ENCODE measurements at regions not wholly inside any gene's neighbourhood (a gene's known extent, or its start where the extent isn't known, plus 50 kb on each side); places are given as distances from the start of the nearest gene placed in this dataset.

DNA sequence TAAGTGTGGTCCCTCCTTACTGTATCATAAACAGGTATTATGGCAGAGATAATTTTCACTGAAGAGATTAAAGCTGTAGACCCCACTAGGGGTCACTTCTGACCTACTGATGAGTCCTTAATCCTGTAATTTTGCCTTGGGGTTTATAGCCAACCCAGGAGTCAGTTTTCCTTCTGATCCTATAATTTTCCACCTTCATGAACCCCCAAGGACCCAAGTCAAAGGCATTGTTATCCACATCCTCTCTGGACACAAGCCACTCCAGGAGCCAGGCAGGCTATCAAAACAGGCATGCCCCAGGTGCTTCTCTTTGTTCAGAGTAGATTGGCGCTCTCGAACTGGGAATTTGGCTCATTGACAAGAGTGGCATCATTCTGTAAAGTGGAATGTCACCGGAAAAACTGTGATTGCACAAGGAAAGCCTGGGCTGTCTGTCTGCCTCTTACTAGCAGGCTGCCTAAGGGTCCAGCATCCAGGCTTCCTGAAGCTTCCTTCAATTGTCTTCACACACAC, 1523.2 kb upstream of the FLRT2 start:
- no peaks in the 10 kb centered on the region for H3K9me2 ChIP-seq (ENCODE audit: insufficient read depth, low read length)
- TF ChIP-seq, protein P1, sequence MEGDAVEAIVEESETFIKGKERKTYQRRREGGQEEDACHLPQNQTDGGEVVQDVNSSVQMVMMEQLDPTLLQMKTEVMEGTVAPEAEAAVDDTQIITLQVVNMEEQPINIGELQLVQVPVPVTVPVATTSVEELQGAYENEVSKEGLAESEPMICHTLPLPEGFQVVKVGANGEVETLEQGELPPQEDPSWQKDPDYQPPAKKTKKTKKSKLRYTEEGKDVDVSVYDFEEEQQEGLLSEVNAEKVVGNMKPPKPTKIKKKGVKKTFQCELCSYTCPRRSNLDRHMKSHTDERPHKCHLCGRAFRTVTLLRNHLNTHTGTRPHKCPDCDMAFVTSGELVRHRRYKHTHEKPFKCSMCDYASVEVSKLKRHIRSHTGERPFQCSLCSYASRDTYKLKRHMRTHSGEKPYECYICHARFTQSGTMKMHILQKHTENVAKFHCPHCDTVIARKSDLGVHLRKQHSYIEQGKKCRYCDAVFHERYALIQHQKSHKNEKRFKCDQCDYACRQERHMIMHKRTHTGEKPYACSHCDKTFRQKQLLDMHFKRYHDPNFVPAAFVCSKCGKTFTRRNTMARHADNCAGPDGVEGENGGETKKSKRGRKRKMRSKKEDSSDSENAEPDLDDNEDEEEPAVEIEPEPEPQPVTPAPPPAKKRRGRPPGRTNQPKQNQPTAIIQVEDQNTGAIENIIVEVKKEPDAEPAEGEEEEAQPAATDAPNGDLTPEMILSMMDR (conservative IDR thresholded peaks at IDR 0.05; ENCODE audit: low read length): no peak
- no peak for TF ChIP-seq EZH2phosphoT487 (IDR thresholded peaks at IDR 0.05; ENCODE audit: borderline replicate concordance, low read depth, low read length)
- DNase-seq (ENCODE audit: low spot score): no peak
- BruUV-seq (replicated peaks): no TSS peak
- no peak overlapping the region for H2AFZ ChIP-seq (ENCODE audit: low read length)
- ChIA-PET POLR2A (no interaction called here), CTCF (ENCODE audit: unreplicated experiment) (no interaction called here)
- H3K36me3 ChIP-seq (ENCODE audit: insufficient read depth, low read length): no peaks in the 10 kb centered on the region
- no peaks in the 10 kb centered on the region for H3K79me2 ChIP-seq (ENCODE audit: insufficient read depth, low read depth, low read length)
- no peak overlapping the region for H3K4me2 ChIP-seq (ENCODE audit: low read length)
- H3K4me3 ChIP-seq (ENCODE audit: low read depth, low read length, poor library complexity, severe bottlenecking): no peak overlapping the region
- no peak overlapping the region for H3K27ac ChIP-seq (ENCODE audit: low read depth, low read length, poor library complexity, severe bottlenecking)
- no peaks in the 10 kb centered on the region for H4K20me1 ChIP-seq (ENCODE audit: insufficient read depth, low read length)
- intact Hi-C loops (cut with micrococcal nuclease; ENCODE audit: unreplicated experiment): no loop called here
- no peaks in the 10 kb centered on the region for H3K4me1 ChIP-seq (ENCODE audit: insufficient read depth, low read length, poor library complexity, severe bottlenecking)
- H3K9me3 ChIP-seq (ENCODE audit: low read length): no peaks in the 10 kb centered on the region

DNA sequence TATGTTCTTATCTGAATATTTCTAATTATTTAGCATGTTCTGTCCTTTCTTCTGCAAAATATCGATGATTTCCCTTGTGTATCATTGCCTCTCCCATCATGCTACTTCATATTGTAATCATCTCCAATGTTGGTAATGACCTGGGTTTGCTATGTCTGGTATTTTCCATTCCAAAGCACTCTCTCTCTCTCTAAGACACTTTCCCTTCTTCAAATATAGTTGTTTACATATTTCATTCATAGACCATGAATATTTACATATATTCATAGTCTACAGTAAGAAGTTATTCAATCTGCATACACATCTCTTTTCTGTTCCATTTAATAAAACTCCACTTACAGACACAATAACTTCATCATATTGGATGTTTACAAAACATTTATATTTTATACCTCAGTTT, 1516.5 kb upstream of the FLRT2 start:
- Histone ChIP-seq H3K9me2 (ENCODE audit: insufficient read depth, low read length) (no peaks in the 10 kb centered on the region), H4K20me1 (ENCODE audit: insufficient read depth, low read length) (no peaks in the 10 kb centered on the region), H2AFZ (ENCODE audit: low read length) (no peak overlapping the region), H3K4me3 (ENCODE audit: low read depth, low read length, poor library complexity, severe bottlenecking) (no peak overlapping the region), H3K27ac (ENCODE audit: low read depth, low read length, poor library complexity, severe bottlenecking) (no peak overlapping the region), H3K4me1 (ENCODE audit: insufficient read depth, low read length, poor library complexity, severe bottlenecking) (no peaks in the 10 kb centered on the region), H3K4me2 (ENCODE audit: low read length) (no peak overlapping the region), H3K36me3 (ENCODE audit: insufficient read depth, low read length) (no peaks in the 10 kb centered on the region), H3K9me3 (ENCODE audit: low read length) (no peaks in the 10 kb centered on the region), H3K79me2 (ENCODE audit: insufficient read depth, low read depth, low read length) (no peaks in the 10 kb centered on the region)
- BruUV-seq (replicated peaks): no TSS peak
- intact Hi-C loops (cut with micrococcal nuclease; ENCODE audit: unreplicated experiment): no loop called here
- ChIA-PET CTCF (ENCODE audit: unreplicated experiment) (no interaction called here), POLR2A (no interaction called here)
- DNase-seq (ENCODE audit: low spot score): no peak
- TF ChIP-seq EZH2phosphoT487 (IDR thresholded peaks at IDR 0.05; ENCODE audit: borderline replicate concordance, low read depth, low read length): no peak
- TF ChIP-seq, protein P1 (conservative IDR thresholded peaks at IDR 0.05; ENCODE audit: low read length): no peak

DNA sequence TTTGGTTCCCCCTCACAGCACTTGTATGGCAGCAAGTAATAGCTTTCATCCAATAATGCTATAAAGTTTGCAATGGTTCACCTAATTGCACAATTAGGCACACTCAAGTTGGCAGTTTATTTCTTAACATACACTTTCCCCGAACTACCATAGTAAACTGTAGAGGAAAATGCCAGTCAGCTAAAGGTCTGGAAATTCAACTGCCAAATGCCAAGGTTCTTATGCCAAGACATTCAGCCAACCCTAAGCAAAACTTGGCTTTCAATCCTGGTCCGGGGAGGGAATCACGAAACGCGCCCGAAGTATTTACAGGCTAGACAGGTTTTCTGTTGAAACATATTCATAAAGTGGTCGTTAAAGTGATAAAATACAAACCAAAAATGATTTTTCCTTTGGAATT, 1512.4 kb upstream of the FLRT2 start:
- no peaks in the 10 kb centered on the region for H3K4me1 ChIP-seq (ENCODE audit: insufficient read depth, low read length, poor library complexity, severe bottlenecking)
- CTCF ChIA-PET (ENCODE audit: unreplicated experiment): no interaction called here
- DNase-seq (ENCODE audit: low spot score): no peak
- no TSS peak for BruUV-seq (replicated peaks)
- TF ChIP-seq, protein P1 (conservative IDR thresholded peaks at IDR 0.05; ENCODE audit: low read length): no peak
- TF ChIP-seq EZH2phosphoT487 (IDR thresholded peaks at IDR 0.05; ENCODE audit: borderline replicate concordance, low read depth, low read length): no peak
- no peak overlapping the region for H3K4me2 ChIP-seq (ENCODE audit: low read length)
- no peak overlapping the region for H3K27ac ChIP-seq (ENCODE audit: low read depth, low read length, poor library complexity, severe bottlenecking)
- POLR2A ChIA-PET: interaction anchor here (1.2 kb wide), 1 partner anchor 12 kb away, joined by 4 read pairs; no protein-coding TSS in a partner anchor
- no peaks in the 10 kb centered on the region for H3K36me3 ChIP-seq (ENCODE audit: insufficient read depth, low read length)
- no peak overlapping the region for H3K4me3 ChIP-seq (ENCODE audit: low read depth, low read length, poor library complexity, severe bottlenecking)
- no peaks in the 10 kb centered on the region for H3K79me2 ChIP-seq (ENCODE audit: insufficient read depth, low read depth, low read length)
- H3K9me2 ChIP-seq (ENCODE audit: insufficient read depth, low read length): no peaks in the 10 kb centered on the region
- H2AFZ ChIP-seq (ENCODE audit: low read length): no peak overlapping the region
- intact Hi-C loops (cut with micrococcal nuclease; ENCODE audit: unreplicated experiment): no loop called here
- H3K9me3 ChIP-seq (ENCODE audit: low read length): no peaks in the 10 kb centered on the region
- H4K20me1 ChIP-seq (ENCODE audit: insufficient read depth, low read length): no peaks in the 10 kb centered on the region

All from OCI-LY7 (cell line).